ENCODE measurements at regions not wholly inside any gene's neighbourhood (a gene's known extent, or its start where the extent isn't known, plus 50 kb on each side); places are given as distances from the start of the nearest gene placed in this dataset.

GRCh38 chr2:155169317-155169716 lies 470.8 kb downstream of the KCNJ3 start:
- no peak overlapping the region for H3K27ac ChIP-seq (ENCODE audit: low read depth in 2 of 2, low read length in 2 of 2)
- no peaks in the 10 kb centered on the region for H3K9me3 ChIP-seq (ENCODE audit: control insufficient read depth in 2 of 2, low read length in 2 of 2)
- H3K9ac ChIP-seq (ENCODE audit: low read depth in 1 of 2, low read length in 2 of 2), result no peak overlapping the region
- no peak overlapping the region for H3K4me3 ChIP-seq (ENCODE audit: low read length in 2 of 2)
- no peaks in the 10 kb centered on the region for H3K4me1 ChIP-seq (ENCODE audit: control insufficient read depth in 2 of 2, insufficient read depth in 2 of 2, low read length in 2 of 2)
- no peaks in the 10 kb centered on the region for H3K36me3 ChIP-seq (ENCODE audit: control insufficient read depth in 2 of 2, insufficient read depth in 2 of 2, low read length in 2 of 2)
- H3K27me3 ChIP-seq (ENCODE audit: control insufficient read depth in 2 of 2, insufficient read depth in 2 of 2, low read length in 2 of 2), result no peaks in the 10 kb centered on the region

GRCh38 chr2:155162494-155162893 lies 464.0 kb downstream of the KCNJ3 start:
- H3K27me3 ChIP-seq (ENCODE audit: control insufficient read depth in 2 of 2, insufficient read depth in 2 of 2, low read length in 2 of 2), result no peaks in the 10 kb centered on the region
- no peaks in the 10 kb centered on the region for H3K4me1 ChIP-seq (ENCODE audit: control insufficient read depth in 2 of 2, insufficient read depth in 2 of 2, low read length in 2 of 2)
- H3K36me3 ChIP-seq (ENCODE audit: control insufficient read depth in 2 of 2, insufficient read depth in 2 of 2, low read length in 2 of 2), result no peaks in the 10 kb centered on the region
- no peak overlapping the region for H3K4me3 ChIP-seq (ENCODE audit: low read length in 2 of 2)
- no peak overlapping the region for H3K9ac ChIP-seq (ENCODE audit: low read depth in 1 of 2, low read length in 2 of 2)
- H3K9me3 ChIP-seq (ENCODE audit: control insufficient read depth in 2 of 2, low read length in 2 of 2), result no peaks in the 10 kb centered on the region
- H3K27ac ChIP-seq (ENCODE audit: low read depth in 2 of 2, low read length in 2 of 2), result no peak overlapping the region

GRCh38 chr2:155161314-155161713 lies 462.8 kb downstream of the KCNJ3 start:
- H3K27me3 ChIP-seq (ENCODE audit: control insufficient read depth in 2 of 2, insufficient read depth in 2 of 2, low read length in 2 of 2), result no peaks in the 10 kb centered on the region
- no peak overlapping the region for H3K27ac ChIP-seq (ENCODE audit: low read depth in 2 of 2, low read length in 2 of 2)
- H3K4me1 ChIP-seq (ENCODE audit: control insufficient read depth in 2 of 2, insufficient read depth in 2 of 2, low read length in 2 of 2), result no peaks in the 10 kb centered on the region
- no peaks in the 10 kb centered on the region for H3K9me3 ChIP-seq (ENCODE audit: control insufficient read depth in 2 of 2, low read length in 2 of 2)
- H3K9ac ChIP-seq (ENCODE audit: low read depth in 1 of 2, low read length in 2 of 2), result no peak overlapping the region
- no peak overlapping the region for H3K4me3 ChIP-seq (ENCODE audit: low read length in 2 of 2)
- no peaks in the 10 kb centered on the region for H3K36me3 ChIP-seq (ENCODE audit: control insufficient read depth in 2 of 2, insufficient read depth in 2 of 2, low read length in 2 of 2)

GRCh38 chr2:155157711-155158110 lies 459.2 kb downstream of the KCNJ3 start:
- no peak overlapping the region for H3K9ac ChIP-seq (ENCODE audit: low read depth in 1 of 2, low read length in 2 of 2)
- no peak overlapping the region for H3K27ac ChIP-seq (ENCODE audit: low read depth in 2 of 2, low read length in 2 of 2)
- no peaks in the 10 kb centered on the region for H3K36me3 ChIP-seq (ENCODE audit: control insufficient read depth in 2 of 2, insufficient read depth in 2 of 2, low read length in 2 of 2)
- H3K4me3 ChIP-seq (ENCODE audit: low read length in 2 of 2), result no peak overlapping the region
- H3K4me1 ChIP-seq (ENCODE audit: control insufficient read depth in 2 of 2, insufficient read depth in 2 of 2, low read length in 2 of 2), result no peaks in the 10 kb centered on the region
- no peaks in the 10 kb centered on the region for H3K27me3 ChIP-seq (ENCODE audit: control insufficient read depth in 2 of 2, insufficient read depth in 2 of 2, low read length in 2 of 2)
- no peaks in the 10 kb centered on the region for H3K9me3 ChIP-seq (ENCODE audit: control insufficient read depth in 2 of 2, low read length in 2 of 2)

GRCh38 chr2:155157065-155157464 lies 458.6 kb downstream of the KCNJ3 start:
- H3K9ac ChIP-seq (ENCODE audit: low read depth in 1 of 2, low read length in 2 of 2), result no peak overlapping the region
- H3K27me3 ChIP-seq (ENCODE audit: control insufficient read depth in 2 of 2, insufficient read depth in 2 of 2, low read length in 2 of 2), result no peaks in the 10 kb centered on the region
- H3K36me3 ChIP-seq (ENCODE audit: control insufficient read depth in 2 of 2, insufficient read depth in 2 of 2, low read length in 2 of 2), result no peaks in the 10 kb centered on the region
- H3K27ac ChIP-seq (ENCODE audit: low read depth in 2 of 2, low read length in 2 of 2), result no peak overlapping the region
- no peaks in the 10 kb centered on the region for H3K4me1 ChIP-seq (ENCODE audit: control insufficient read depth in 2 of 2, insufficient read depth in 2 of 2, low read length in 2 of 2)
- no peaks in the 10 kb centered on the region for H3K9me3 ChIP-seq (ENCODE audit: control insufficient read depth in 2 of 2, low read length in 2 of 2)
- no peak overlapping the region for H3K4me3 ChIP-seq (ENCODE audit: low read length in 2 of 2)

GRCh38 chr2:155151945-155152344 lies 453.4 kb downstream of the KCNJ3 start:
- Histone ChIP-seq H3K9ac (ENCODE audit: low read depth in 1 of 2, low read length in 2 of 2) (no peak overlapping the region), H3K4me3 (ENCODE audit: low read length in 2 of 2) (no peak overlapping the region), H3K27me3 (ENCODE audit: control insufficient read depth in 2 of 2, insufficient read depth in 2 of 2, low read length in 2 of 2) (no peaks in the 10 kb centered on the region), H3K27ac (ENCODE audit: low read depth in 2 of 2, low read length in 2 of 2) (no peak overlapping the region), H3K36me3 (ENCODE audit: control insufficient read depth in 2 of 2, insufficient read depth in 2 of 2, low read length in 2 of 2) (no peaks in the 10 kb centered on the region), H3K4me1 (ENCODE audit: control insufficient read depth in 2 of 2, insufficient read depth in 2 of 2, low read length in 2 of 2) (no peaks in the 10 kb centered on the region), H3K9me3 (ENCODE audit: control insufficient read depth in 2 of 2, low read length in 2 of 2) (no peaks in the 10 kb centered on the region)

GRCh38 chr2:155151472-155151871 lies 453.0 kb downstream of the KCNJ3 start:
- Histone ChIP-seq H3K9me3 (ENCODE audit: control insufficient read depth in 2 of 2, low read length in 2 of 2) (no peaks in the 10 kb centered on the region), H3K36me3 (ENCODE audit: control insufficient read depth in 2 of 2, insufficient read depth in 2 of 2, low read length in 2 of 2) (no peaks in the 10 kb centered on the region), H3K27me3 (ENCODE audit: control insufficient read depth in 2 of 2, insufficient read depth in 2 of 2, low read length in 2 of 2) (no peaks in the 10 kb centered on the region), H3K27ac (ENCODE audit: low read depth in 2 of 2, low read length in 2 of 2) (no peak overlapping the region), H3K9ac (ENCODE audit: low read depth in 1 of 2, low read length in 2 of 2) (no peak overlapping the region), H3K4me3 (ENCODE audit: low read length in 2 of 2) (no peak overlapping the region), H3K4me1 (ENCODE audit: control insufficient read depth in 2 of 2, insufficient read depth in 2 of 2, low read length in 2 of 2) (no peaks in the 10 kb centered on the region)

GRCh38 chr2:155145758-155146229 lies 447.3 kb downstream of the KCNJ3 start:
- Histone ChIP-seq H3K4me1 (ENCODE audit: control insufficient read depth in 2 of 2, insufficient read depth in 2 of 2, low read length in 2 of 2) (no peaks in the 10 kb centered on the region), H3K36me3 (ENCODE audit: control insufficient read depth in 2 of 2, insufficient read depth in 2 of 2, low read length in 2 of 2) (no peaks in the 10 kb centered on the region), H3K27me3 (ENCODE audit: control insufficient read depth in 2 of 2, insufficient read depth in 2 of 2, low read length in 2 of 2) (no peaks in the 10 kb centered on the region), H3K4me3 (ENCODE audit: low read length in 2 of 2) (no peak overlapping the region), H3K9me3 (ENCODE audit: control insufficient read depth in 2 of 2, low read length in 2 of 2) (no peaks in the 10 kb centered on the region), H3K27ac (ENCODE audit: low read depth in 2 of 2, low read length in 2 of 2) (no peak overlapping the region), H3K9ac (ENCODE audit: low read depth in 1 of 2, low read length in 2 of 2) (no peak overlapping the region)

GRCh38 chr2:155141418-155141817 lies 442.9 kb downstream of the KCNJ3 start:
- H3K27me3 ChIP-seq (ENCODE audit: control insufficient read depth in 2 of 2, insufficient read depth in 2 of 2, low read length in 2 of 2), result no peaks in the 10 kb centered on the region
- no peak overlapping the region for H3K27ac ChIP-seq (ENCODE audit: low read depth in 2 of 2, low read length in 2 of 2)
- H3K4me3 ChIP-seq (ENCODE audit: low read length in 2 of 2), result no peak overlapping the region
- no peak overlapping the region for H3K9ac ChIP-seq (ENCODE audit: low read depth in 1 of 2, low read length in 2 of 2)
- no peaks in the 10 kb centered on the region for H3K36me3 ChIP-seq (ENCODE audit: control insufficient read depth in 2 of 2, insufficient read depth in 2 of 2, low read length in 2 of 2)
- no peaks in the 10 kb centered on the region for H3K9me3 ChIP-seq (ENCODE audit: control insufficient read depth in 2 of 2, low read length in 2 of 2)
- no peaks in the 10 kb centered on the region for H3K4me1 ChIP-seq (ENCODE audit: control insufficient read depth in 2 of 2, insufficient read depth in 2 of 2, low read length in 2 of 2)

GRCh38 chr2:155125585-155126230 lies 427.2 kb downstream of the KCNJ3 start:
- Histone ChIP-seq H3K4me1 (ENCODE audit: control insufficient read depth in 2 of 2, insufficient read depth in 2 of 2, low read length in 2 of 2) (no peaks in the 10 kb centered on the region), H3K4me3 (ENCODE audit: low read length in 2 of 2) (no peak overlapping the region), H3K27me3 (ENCODE audit: control insufficient read depth in 2 of 2, insufficient read depth in 2 of 2, low read length in 2 of 2) (no peaks in the 10 kb centered on the region), H3K27ac (ENCODE audit: low read depth in 2 of 2, low read length in 2 of 2) (no peak overlapping the region), H3K9ac (ENCODE audit: low read depth in 1 of 2, low read length in 2 of 2) (no peak overlapping the region), H3K36me3 (ENCODE audit: control insufficient read depth in 2 of 2, insufficient read depth in 2 of 2, low read length in 2 of 2) (no peaks in the 10 kb centered on the region), H3K9me3 (ENCODE audit: control insufficient read depth in 2 of 2, low read length in 2 of 2) (no peaks in the 10 kb centered on the region)

GRCh38 chr2:155115846-155116245 lies 417.4 kb downstream of the KCNJ3 start:
- no peak overlapping the region for H3K4me3 ChIP-seq (ENCODE audit: low read length in 2 of 2)
- no peaks in the 10 kb centered on the region for H3K27me3 ChIP-seq (ENCODE audit: control insufficient read depth in 2 of 2, insufficient read depth in 2 of 2, low read length in 2 of 2)
- H3K36me3 ChIP-seq (ENCODE audit: control insufficient read depth in 2 of 2, insufficient read depth in 2 of 2, low read length in 2 of 2), result no peaks in the 10 kb centered on the region
- H3K9ac ChIP-seq (ENCODE audit: low read depth in 1 of 2, low read length in 2 of 2), result no peak overlapping the region
- no peaks in the 10 kb centered on the region for H3K9me3 ChIP-seq (ENCODE audit: control insufficient read depth in 2 of 2, low read length in 2 of 2)
- H3K4me1 ChIP-seq (ENCODE audit: control insufficient read depth in 2 of 2, insufficient read depth in 2 of 2, low read length in 2 of 2), result no peaks in the 10 kb centered on the region
- no peak overlapping the region for H3K27ac ChIP-seq (ENCODE audit: low read depth in 2 of 2, low read length in 2 of 2)

Data from mucosa of rectum (tissue), 2 donors.